ENCODE measurements at regions not wholly inside any gene's neighbourhood (a gene's known extent, or its start where the extent isn't known, plus 50 kb on each side); places are given as distances from the start of the nearest gene placed in this dataset.

DNA sequence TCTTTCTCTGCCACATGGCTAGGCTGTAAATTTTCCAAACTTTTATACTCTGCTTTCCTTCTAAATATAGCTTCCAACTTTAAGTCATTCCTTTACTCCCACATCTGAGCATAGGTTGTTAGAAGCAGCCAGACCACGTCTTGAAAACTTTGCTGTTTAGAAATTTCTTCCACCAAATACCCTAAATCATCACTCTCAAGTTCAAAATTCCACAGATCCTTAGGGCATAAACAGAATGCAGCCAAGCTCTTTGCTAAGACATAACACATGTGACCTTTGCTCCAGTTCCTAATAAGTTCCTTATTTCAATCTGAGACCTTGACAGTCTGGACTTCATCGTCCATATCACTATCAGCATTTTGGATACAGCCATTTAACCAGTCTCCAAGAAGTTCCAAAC lies 749.9 kb downstream of the METTL15 start:
- no peaks in the 10 kb centered on the region for H3K36me3 ChIP-seq
- no peaks in the 10 kb centered on the region for H3K4me1 ChIP-seq
- TF ChIP-seq, protein P1, sequence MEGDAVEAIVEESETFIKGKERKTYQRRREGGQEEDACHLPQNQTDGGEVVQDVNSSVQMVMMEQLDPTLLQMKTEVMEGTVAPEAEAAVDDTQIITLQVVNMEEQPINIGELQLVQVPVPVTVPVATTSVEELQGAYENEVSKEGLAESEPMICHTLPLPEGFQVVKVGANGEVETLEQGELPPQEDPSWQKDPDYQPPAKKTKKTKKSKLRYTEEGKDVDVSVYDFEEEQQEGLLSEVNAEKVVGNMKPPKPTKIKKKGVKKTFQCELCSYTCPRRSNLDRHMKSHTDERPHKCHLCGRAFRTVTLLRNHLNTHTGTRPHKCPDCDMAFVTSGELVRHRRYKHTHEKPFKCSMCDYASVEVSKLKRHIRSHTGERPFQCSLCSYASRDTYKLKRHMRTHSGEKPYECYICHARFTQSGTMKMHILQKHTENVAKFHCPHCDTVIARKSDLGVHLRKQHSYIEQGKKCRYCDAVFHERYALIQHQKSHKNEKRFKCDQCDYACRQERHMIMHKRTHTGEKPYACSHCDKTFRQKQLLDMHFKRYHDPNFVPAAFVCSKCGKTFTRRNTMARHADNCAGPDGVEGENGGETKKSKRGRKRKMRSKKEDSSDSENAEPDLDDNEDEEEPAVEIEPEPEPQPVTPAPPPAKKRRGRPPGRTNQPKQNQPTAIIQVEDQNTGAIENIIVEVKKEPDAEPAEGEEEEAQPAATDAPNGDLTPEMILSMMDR (IDR thresholded peaks at IDR 0.05; ENCODE audit: low read depth, low read length): no peak
- no peak for DNase-seq
- H3K9me3 ChIP-seq: no peaks in the 10 kb centered on the region
- H3K27me3 ChIP-seq: no peaks in the 10 kb centered on the region
- no peak overlapping the region for H3K4me3 ChIP-seq (ENCODE audit: low read depth, low read length)

DNA sequence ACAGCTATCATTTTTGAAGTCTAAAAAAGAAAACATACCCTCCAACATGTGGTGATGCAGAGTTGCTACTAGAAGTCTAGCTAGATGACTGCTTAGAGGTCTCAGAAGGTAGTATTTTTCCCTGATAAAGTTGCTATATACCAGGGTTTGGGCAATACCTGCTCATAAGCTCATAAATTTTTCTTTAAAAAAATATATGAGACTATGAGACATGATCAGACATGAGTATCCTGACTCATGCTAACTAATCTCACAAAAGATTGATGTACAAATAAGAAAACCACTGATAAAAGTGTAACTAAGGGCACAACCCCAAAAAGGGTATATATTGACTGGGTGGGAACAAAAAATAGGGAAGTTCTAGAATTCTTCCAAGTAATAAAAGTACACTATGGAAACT lies 740.9 kb downstream of the METTL15 start:
- no peaks in the 10 kb centered on the region for H3K4me1 ChIP-seq
- no peaks in the 10 kb centered on the region for H3K36me3 ChIP-seq
- H3K4me3 ChIP-seq (ENCODE audit: low read depth, low read length): no peak overlapping the region
- TF ChIP-seq, protein P1 (IDR thresholded peaks at IDR 0.05; ENCODE audit: low read depth, low read length): no peak
- no peaks in the 10 kb centered on the region for H3K9me3 ChIP-seq
- DNase-seq: no peak
- H3K27me3 ChIP-seq: no peaks in the 10 kb centered on the region

DNA sequence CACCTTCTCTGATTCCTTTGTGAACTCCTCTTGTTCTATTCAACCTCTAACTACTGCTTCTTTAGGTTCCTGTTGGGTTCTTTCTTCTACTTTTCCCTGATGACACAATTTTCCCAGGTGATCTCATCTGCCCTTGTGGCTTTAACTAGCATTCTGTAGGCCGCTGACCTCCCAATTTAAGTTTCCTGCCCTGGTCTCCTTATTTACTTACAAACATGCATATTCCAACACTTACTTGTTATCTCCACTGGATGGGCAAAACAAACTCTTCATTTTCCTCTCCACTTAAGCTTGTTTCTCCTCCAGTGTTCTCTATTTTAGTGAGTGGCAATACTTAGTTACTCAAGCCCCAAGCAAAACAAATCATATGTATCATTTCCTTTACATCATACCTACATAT lies 734.5 kb downstream of the METTL15 start:
- no peak for DNase-seq
- TF ChIP-seq, protein P1 (IDR thresholded peaks at IDR 0.05; ENCODE audit: low read depth, low read length): no peak
- Histone ChIP-seq H3K27me3 (no peaks in the 10 kb centered on the region), H3K4me3 (ENCODE audit: low read depth, low read length) (no peak overlapping the region), H3K4me1 (no peaks in the 10 kb centered on the region), H3K36me3 (no peaks in the 10 kb centered on the region), H3K9me3 (no peaks in the 10 kb centered on the region)

DNA sequence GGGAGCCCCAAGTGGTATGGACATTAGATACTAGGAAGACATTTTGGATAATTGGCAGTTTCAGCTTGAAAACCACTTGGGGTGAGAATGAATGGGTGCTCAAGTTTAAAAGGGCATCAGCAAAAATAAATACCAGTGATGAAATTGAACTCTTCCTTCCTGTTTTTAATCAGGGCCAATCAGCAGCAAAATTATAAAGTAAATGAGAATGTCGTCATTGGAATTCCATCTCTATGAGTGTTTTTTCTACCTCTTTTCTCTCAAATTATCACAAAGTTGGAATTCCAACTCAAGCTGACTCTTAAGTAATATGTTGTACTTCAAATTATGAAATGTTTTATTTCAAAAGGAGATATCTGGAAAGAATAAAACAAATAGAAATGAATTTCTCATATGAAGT lies 730.6 kb downstream of the METTL15 start:
- Histone ChIP-seq H3K9me3 (no peaks in the 10 kb centered on the region), H3K27me3 (no peaks in the 10 kb centered on the region), H3K36me3 (no peaks in the 10 kb centered on the region), H3K4me3 (ENCODE audit: low read depth, low read length) (no peak overlapping the region), H3K4me1 (no peaks in the 10 kb centered on the region)
- TF ChIP-seq, protein P1 (IDR thresholded peaks at IDR 0.05; ENCODE audit: low read depth, low read length): no peak
- no peak for DNase-seq

DNA sequence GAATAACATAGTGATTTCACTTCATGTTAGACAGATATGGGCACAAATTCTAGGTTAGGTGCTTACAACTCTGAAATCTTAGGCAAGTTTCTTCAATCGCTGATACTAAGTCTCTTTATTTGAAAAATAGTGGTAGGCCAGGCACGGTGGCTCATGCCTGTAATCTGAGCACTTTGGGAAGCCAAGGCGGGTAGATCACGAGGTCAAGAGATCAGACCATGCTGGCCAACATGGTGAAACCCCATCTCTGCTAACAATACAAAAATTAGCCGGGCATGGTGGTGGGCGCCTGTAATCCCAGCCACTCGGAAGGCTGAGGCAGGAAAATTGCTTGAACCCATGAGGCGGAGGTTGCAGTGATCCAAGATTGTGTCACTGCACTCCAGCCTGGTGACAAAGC lies 729.4 kb downstream of the METTL15 start:
- H3K9me3 ChIP-seq: no peaks in the 10 kb centered on the region
- no peaks in the 10 kb centered on the region for H3K36me3 ChIP-seq
- no peak overlapping the region for H3K4me3 ChIP-seq (ENCODE audit: low read depth, low read length)

DNA sequence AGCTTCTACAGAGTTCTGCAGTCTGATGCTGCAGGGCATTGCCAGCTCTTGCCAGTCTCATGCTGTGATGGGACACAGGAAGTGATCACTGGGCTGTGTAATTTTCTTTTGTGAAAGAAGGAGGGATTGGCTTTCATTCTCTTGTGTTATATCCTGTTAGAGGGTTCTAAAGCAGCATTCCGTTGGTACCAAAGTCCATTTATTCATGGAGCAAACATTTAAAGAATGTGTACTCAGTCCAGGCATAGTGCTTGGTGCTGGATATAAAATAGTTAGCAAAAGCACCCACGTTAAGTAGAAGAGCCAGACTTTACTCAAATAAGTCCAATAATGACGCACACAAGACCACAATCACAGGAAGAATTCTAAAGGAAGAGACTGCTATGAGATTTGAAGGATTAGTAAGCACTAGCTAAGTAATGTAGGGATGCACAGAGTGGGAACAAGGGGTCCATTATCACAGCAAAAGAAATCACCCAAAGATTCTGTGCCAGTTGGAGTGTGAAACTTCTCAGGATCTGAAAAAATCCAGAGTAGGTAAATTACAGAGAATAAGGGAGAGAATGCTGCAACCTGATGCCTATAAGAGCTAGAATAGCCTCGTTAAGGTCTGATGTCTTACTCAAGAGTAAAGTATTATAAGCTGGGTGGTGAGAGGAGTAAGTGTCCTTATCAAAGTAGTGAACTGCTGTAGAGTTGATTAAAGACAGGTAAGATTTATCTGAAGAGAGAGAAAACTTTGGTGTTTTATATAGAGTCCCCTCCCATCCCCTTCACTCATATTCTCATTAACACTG lies 728.3 kb downstream of the METTL15 start:
- H3K4me1 ChIP-seq: no peaks in the 10 kb centered on the region
- DNase-seq: no peak
- no peak overlapping the region for H3K4me3 ChIP-seq (ENCODE audit: low read depth, low read length)

More for the DNA sequence above, 729.4 kb downstream of the METTL15 start:
- Histone ChIP-seq H3K4me1 (no peaks in the 10 kb centered on the region), H3K27me3 (no peaks in the 10 kb centered on the region)
- TF ChIP-seq, protein P1 (IDR thresholded peaks at IDR 0.05; ENCODE audit: low read depth, low read length): no peak
- DNase-seq: no peak

More for the DNA sequence above, 728.3 kb downstream of the METTL15 start:
- Histone ChIP-seq H3K36me3 (no peaks in the 10 kb centered on the region), H3K9me3 (no peaks in the 10 kb centered on the region), H3K27me3 (no peaks in the 10 kb centered on the region)
- TF ChIP-seq, protein P1 (IDR thresholded peaks at IDR 0.05; ENCODE audit: low read depth, low read length): no peak

All from BE2C (cell line).